Neuronal stem cell (in vitro differentiated cells): ENCODE measurements at regions not wholly inside any gene's neighbourhood (a gene's known extent, or its start where the extent isn't known, plus 50 kb on each side); places are given as distances from the start of the nearest gene placed in this dataset.

Experiments used
- DNase-seq: peaks from one replicate; pipeline ENCODE4 v3.0.0-alpha.2; 2013; ENCODE audit warnings: low spot score
- H2AFZ ChIP-seq: one replicate; pipeline ENCODE4 v1.6.1; 2013; ENCODE audit warnings: mild to moderate bottlenecking, low read length, inconsistent platforms
- H2AK5ac ChIP-seq: 2 replicates; pipeline ENCODE4 v1.6.1; 2013; ENCODE audit warnings: low read depth, mild to moderate bottlenecking, inconsistent platforms, low read length, moderate library complexity, mixed read lengths
- H2BK120ac ChIP-seq: 2 replicates; pipeline ENCODE4 v1.6.1; 2013; ENCODE audit warnings: low read depth, mild to moderate bottlenecking, inconsistent platforms, low read length, moderate library complexity, mixed read lengths
- H2BK12ac ChIP-seq: one replicate; pipeline ENCODE4 v1.6.1; 2013; ENCODE audit warnings: low read length, inconsistent platforms
- H2BK15ac ChIP-seq: 2 replicates; pipeline ENCODE4 v1.6.1; 2013; ENCODE audit warnings: mild to moderate bottlenecking, low read length, inconsistent platforms, mixed read lengths
- H2BK5ac ChIP-seq: one replicate; pipeline ENCODE4 v1.6.1; 2013; ENCODE audit warnings: inconsistent platforms, mild to moderate bottlenecking, low read length, moderate library complexity
- H3K14ac ChIP-seq: one replicate; pipeline ENCODE4 v1.6.1; 2013; ENCODE audit warnings: low read length, inconsistent platforms
- H3K18ac ChIP-seq: 2 replicates; pipeline ENCODE4 v1.6.1; 2013; ENCODE audit warnings: low read length, inconsistent platforms
- H3K23ac ChIP-seq: 2 replicates; pipeline ENCODE4 v1.6.1; 2013; ENCODE audit warnings: low read depth, mild to moderate bottlenecking, mixed read lengths, low read length, inconsistent platforms; ENCODE audit not compliant: poor library complexity
- H3K27ac ChIP-seq: replicated peaks from 3 replicates; pipeline ENCODE4 v1.5.1; 2013; ENCODE audit warnings: low read length, inconsistent platforms
- H3K27me3 ChIP-seq, 3 experiments: 2 replicates each; pipeline ENCODE4 v1.6.1; 2013; ENCODE audit warnings: low read length in 3 of 3, mild to moderate bottlenecking in 2 of 3, inconsistent platforms in 1 of 3, low read depth in 1 of 3, mixed read lengths in 1 of 3, moderate library complexity in 1 of 3; ENCODE audit not compliant: control insufficient read depth in 3 of 3, insufficient read depth in 3 of 3
- H3K36me3 ChIP-seq, 2 donors: replicated peaks in 1 of 2; 2 replicates each; pipeline ENCODE4 v1.6.1; 2013; ENCODE audit warnings: low read length in 2 of 2; ENCODE audit not compliant: control insufficient read depth in 2 of 2, insufficient read depth in 2 of 2
- H3K4ac ChIP-seq: 2 replicates; pipeline ENCODE4 v1.6.1; 2013; ENCODE audit warnings: inconsistent platforms, mild to moderate bottlenecking, low read length, moderate library complexity
- H3K4me1 ChIP-seq, 2 donors: 1 replicate in 1 of 2; 2 replicates in 1 of 2; pipeline ENCODE4 v1.6.1; 2013; ENCODE audit warnings: low read length in 2 of 2, low read depth in 1 of 2; ENCODE audit not compliant: control insufficient read depth in 2 of 2, insufficient read depth in 1 of 2
- H3K4me2 ChIP-seq: one replicate; pipeline ENCODE4 v1.6.1; 2013; ENCODE audit warnings: mild to moderate bottlenecking, low read length, inconsistent platforms; ENCODE audit not compliant: insufficient read depth, poor library complexity, severe bottlenecking
- H3K4me3 ChIP-seq, 2 donors: 2 replicates each; pipeline ENCODE4 v1.5.1; 2013; ENCODE audit warnings: low read length in 2 of 2, mild to moderate bottlenecking in 2 of 2, inconsistent platforms in 1 of 2, moderate library complexity in 1 of 2
- H3K79me1 ChIP-seq: one replicate; pipeline ENCODE4 v1.6.1; 2013; ENCODE audit warnings: low read depth, mild to moderate bottlenecking, inconsistent platforms, low read length, moderate library complexity
- H3K9ac ChIP-seq: one replicate; pipeline ENCODE4 v1.6.1; 2013; ENCODE audit warnings: mild to moderate bottlenecking, low read depth, low read length, inconsistent platforms; ENCODE audit not compliant: poor library complexity
- H3K9me3 ChIP-seq, 2 donors: replicated peaks in 1 of 2; 2 replicates each; pipeline versions ENCODE3 to v1.6.1; 2013; ENCODE audit warnings: low read length in 2 of 2, mild to moderate bottlenecking in 2 of 2, inconsistent platforms in 1 of 2, low read depth in 1 of 2, mixed read lengths in 1 of 2, moderate library complexity in 1 of 2; ENCODE audit not compliant: control insufficient read depth in 2 of 2, insufficient read depth in 1 of 2
- H4K8ac ChIP-seq: one replicate; pipeline ENCODE4 v1.6.1; 2013; ENCODE audit warnings: low read depth, mild to moderate bottlenecking, inconsistent platforms, low read length, moderate library complexity
- H4K91ac ChIP-seq: one replicate; pipeline ENCODE4 v1.6.1; 2013; ENCODE audit warnings: low read length, low read depth, mild to moderate bottlenecking, inconsistent platforms; ENCODE audit not compliant: poor library complexity
- WGBS, 2 donors: extraction: QIAGEN DNeasy Blood & Tissue Kit; methylation state at CpG; one replicate each; pipeline ENCODE4 v1.1.7; 2013; ENCODE audit warnings: missing lambda C conversion rate in 2 of 2, mixed read lengths in 1 of 2; ENCODE audit not compliant: insufficient read length in 2 of 2, insufficient replicate concordance in 1 of 2; ENCODE audit errors: extremely low coverage in 2 of 2; 5-methylcytosine and 5-hydroxymethylcytosine counted together

GRCh38 chr7:68454931-68455330 lies 1143.3 kb upstream of the AUTS2 start:
- no peak overlapping the region for H2BK5ac ChIP-seq
- no peak overlapping the region for H3K4ac ChIP-seq
- no peak overlapping the region for H3K18ac ChIP-seq
- H4K91ac ChIP-seq, result no peak overlapping the region
- H3K4me1 ChIP-seq, result no peaks in the 10 kb centered on the region
- no peaks in the 10 kb centered on the region for H3K9me3 ChIP-seq
- no CpG with 5 or more reads among the region's 5 CpGs for WGBS, 2 donors
- H3K4me2 ChIP-seq, result no peak overlapping the region
- no peaks in the 10 kb centered on the region for H3K36me3 ChIP-seq
- no peak overlapping the region for H2BK120ac ChIP-seq
- H2AK5ac ChIP-seq, result no peak overlapping the region
- DNase-seq, result no peak
- H3K79me1 ChIP-seq, result no peaks in the 10 kb centered on the region
- H4K8ac ChIP-seq, result no peak overlapping the region
- no peak overlapping the region for H2BK15ac ChIP-seq
- no peaks in the 10 kb centered on the region for H3K27me3 ChIP-seq
- no peak overlapping the region for H2BK12ac ChIP-seq
- H3K14ac ChIP-seq, result no peak overlapping the region
- no peak overlapping the region for H3K27ac ChIP-seq
- H2AFZ ChIP-seq, result no peak overlapping the region
- no peak overlapping the region for H3K23ac ChIP-seq
- no peak overlapping the region for H3K9ac ChIP-seq
- no peak overlapping the region for H3K4me3 ChIP-seq

- no peak overlapping the region for H2BK15ac ChIP-seq
- H3K36me3 ChIP-seq, result no peaks in the 10 kb centered on the region
- H3K27me3 ChIP-seq, result no peaks in the 10 kb centered on the region
- no peak overlapping the region for H3K4me3 ChIP-seq
- no peak overlapping the region for H2BK12ac ChIP-seq
- no peak overlapping the region for H3K4me2 ChIP-seq
- H3K79me1 ChIP-seq, result no peaks in the 10 kb centered on the region
- H2BK5ac ChIP-seq, result no peak overlapping the region
- no peak overlapping the region for H2AFZ ChIP-seq
- H2AK5ac ChIP-seq, result no peak overlapping the region
- no peak overlapping the region for H4K8ac ChIP-seq
- no peak overlapping the region for H3K23ac ChIP-seq
- H3K18ac ChIP-seq, result no peak overlapping the region
- no peaks in the 10 kb centered on the region for H3K4me1 ChIP-seq
- no peak overlapping the region for H3K27ac ChIP-seq
- H3K14ac ChIP-seq, result no peak overlapping the region
- no peak overlapping the region for H4K91ac ChIP-seq
- H3K9me3 ChIP-seq, result no peaks in the 10 kb centered on the region
- H3K9ac ChIP-seq, result no peak overlapping the region
- no peak overlapping the region for H2BK120ac ChIP-seq
- H3K4ac ChIP-seq, result no peak overlapping the region
- no peak for DNase-seq
Measured at GRCh38 chr7:68456469-68456868, 1141.8 kb upstream of the AUTS2 start.

- Histone ChIP-seq H3K27ac (no peak overlapping the region), H2BK120ac (no peak overlapping the region), H3K23ac (no peak overlapping the region), H3K18ac (no peak overlapping the region), H4K8ac (no peak overlapping the region), H2BK5ac (no peak overlapping the region), H2AFZ (no peak overlapping the region), H3K9me3 (no peaks in the 10 kb centered on the region), H2AK5ac (no peak overlapping the region), H3K4me3 (no peak overlapping the region), H3K4ac (no peak overlapping the region), H3K4me2 (no peak overlapping the region), H3K9ac (no peak overlapping the region), H4K91ac (no peak overlapping the region), H3K14ac (no peak overlapping the region), H3K4me1 (no peaks in the 10 kb centered on the region), H3K36me3 (no peaks in the 10 kb centered on the region), H2BK15ac (no peak overlapping the region), H2BK12ac (no peak overlapping the region), H3K27me3 (no peaks in the 10 kb centered on the region), H3K79me1 (no peaks in the 10 kb centered on the region)
- no CpG with 5 or more reads among the region's 5 CpGs for WGBS, 2 donors
- DNase-seq, result no peak
Measured at GRCh38 chr7:68457481-68457880, 1140.8 kb upstream of the AUTS2 start.

- H3K18ac ChIP-seq, result no peak overlapping the region
- no peaks in the 10 kb centered on the region for H3K79me1 ChIP-seq
- no peak overlapping the region for H3K27ac ChIP-seq
- no peaks in the 10 kb centered on the region for H3K9me3 ChIP-seq
- no peak overlapping the region for H3K4me2 ChIP-seq
- H2BK5ac ChIP-seq, result no peak overlapping the region
- H4K8ac ChIP-seq, result no peak overlapping the region
- no peak overlapping the region for H3K23ac ChIP-seq
- DNase-seq, result no peak
- no peaks in the 10 kb centered on the region for H3K4me1 ChIP-seq
- no peak overlapping the region for H3K9ac ChIP-seq
- no CpG with 5 or more reads among the region's 5 CpGs for WGBS, 2 donors
- no peak overlapping the region for H3K14ac ChIP-seq
- no peak overlapping the region for H2AFZ ChIP-seq
- H2BK120ac ChIP-seq, result no peak overlapping the region
- H4K91ac ChIP-seq, result no peak overlapping the region
- no peak overlapping the region for H2BK15ac ChIP-seq
- H3K4ac ChIP-seq, result no peak overlapping the region
- no peak overlapping the region for H2AK5ac ChIP-seq
- H3K27me3 ChIP-seq, result no peaks in the 10 kb centered on the region
- H2BK12ac ChIP-seq, result no peak overlapping the region
- H3K4me3 ChIP-seq, result no peak overlapping the region
- no peaks in the 10 kb centered on the region for H3K36me3 ChIP-seq
Measured at GRCh38 chr7:68458010-68458908, 1140.0 kb upstream of the AUTS2 start.
